Activated CD4-positive, alpha-beta memory T cell treated with anti-CD3 and anti-CD28 coated beads for 36 hours (primary cell): ENCODE measurements at regions not wholly inside any gene's neighbourhood (a gene's known extent, or its start where the extent isn't known, plus 50 kb on each side); places are given as distances from the start of the nearest gene placed in this dataset.

Experiments used
- CTCF ChIA-PET: fragments of 350-600 bp; sonication (Branson Sonifier 250); formaldehyde crosslinking; loops from one replicate; lab custom pipeline; 2021; ENCODE audit warnings: antibody characterized with exemption, inconsistent platforms; lab: Charles Lee
- POLR2A ChIA-PET: fragments of 350-600 bp; sonication (Branson Sonifier 250); formaldehyde crosslinking; loops from one replicate; lab custom pipeline; 2021; ENCODE audit warnings: antibody characterized with exemption; lab: Charles Lee
- DNase-seq: peaks from one replicate; pipeline ENCODE4 v3.0.0-alpha.2; 2020
- H3K27ac Mint-ChIP-seq: one replicate; pipeline ENCODE4 v1.8.0; 2021; ENCODE audit warnings: mixed read lengths
- H3K27me3 Mint-ChIP-seq: one replicate; pipeline ENCODE4 v1.8.0; 2021; ENCODE audit warnings: mixed read lengths
- H3K36me3 Mint-ChIP-seq: one replicate; pipeline ENCODE4 v1.8.0; 2021; ENCODE audit warnings: mixed read lengths
- H3K4me1 Mint-ChIP-seq: one replicate; pipeline ENCODE4 v1.8.0; 2021; ENCODE audit warnings: low read depth, mixed read lengths
- H3K4me3 Mint-ChIP-seq: one replicate; pipeline ENCODE4 v1.8.0; 2021; ENCODE audit warnings: mild to moderate bottlenecking, mixed read lengths
- H3K9me3 Mint-ChIP-seq: one replicate; pipeline ENCODE4 v1.8.0; 2021; ENCODE audit warnings: mixed read lengths
- intact Hi-C: fragments of 100-400 bp; cut with micrococcal nuclease; formaldehyde crosslinking; loops from one replicate; pipeline ENCODE4 v1.15.1; 2023

DNA sequence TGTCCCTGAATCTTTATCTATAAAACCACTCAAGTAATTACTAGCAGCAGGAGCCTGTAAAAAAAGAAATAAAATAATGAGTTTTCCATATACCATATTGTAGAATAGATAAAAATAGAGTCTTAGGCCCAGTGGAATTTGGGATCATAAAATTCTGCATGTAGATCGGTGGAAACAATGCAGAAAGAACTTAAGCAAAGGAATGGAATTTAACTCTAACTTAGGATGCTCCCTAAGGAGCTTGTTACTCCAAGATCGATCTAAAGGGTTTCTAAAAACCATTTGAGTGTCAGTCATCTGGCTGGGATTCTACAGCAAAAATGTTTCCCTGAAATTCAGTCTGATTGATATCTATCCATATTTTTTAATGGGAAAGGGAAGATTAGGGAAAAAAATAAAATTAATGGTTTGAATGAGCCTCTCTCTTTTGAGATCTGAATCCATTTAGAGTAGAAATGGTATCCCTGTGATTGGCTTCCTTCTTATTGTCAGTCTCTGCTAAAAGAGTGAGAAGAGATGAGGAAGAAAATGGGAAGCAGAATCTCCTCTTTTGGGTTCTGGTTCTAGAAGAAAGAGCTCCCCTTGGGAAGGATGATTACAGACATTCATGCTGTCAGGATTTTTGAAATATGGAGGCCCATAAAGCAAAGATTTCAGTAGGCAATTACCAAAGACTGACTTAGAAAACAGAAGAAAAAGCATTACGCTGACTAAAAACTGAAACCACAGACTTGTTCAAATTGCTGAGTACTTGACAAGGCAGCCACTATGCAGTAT, 564.3 kb upstream of the MARCKS start:
- Mint-ChIP-seq H3K27ac (no peak overlapping the region), H3K27me3 (peaks cover 4% of the 10 kb centered on the region), H3K9me3 (no peaks in the 10 kb centered on the region), H3K4me1 (no peaks in the 10 kb centered on the region), H3K36me3 (no peaks in the 10 kb centered on the region), H3K4me3 (no peak overlapping the region)
- CTCF ChIA-PET = no interaction called here
- POLR2A ChIA-PET = no interaction called here
- no peak for DNase-seq
- intact Hi-C loops = no loop called here

- POLR2A ChIA-PET = no interaction called here
Measured at GRCh38 chr6:113293423-113293740, 563.8 kb upstream of the MARCKS start.

GRCh38 chr6:113299531-113299930, 557.6 kb upstream of the MARCKS start:
- Mint-ChIP-seq H3K27ac (no peak overlapping the region), H3K9me3 (no peaks in the 10 kb centered on the region), H3K4me1 (no peaks in the 10 kb centered on the region), H3K27me3 (no peaks in the 10 kb centered on the region), H3K36me3 (no peaks in the 10 kb centered on the region), H3K4me3 (no peak overlapping the region)
- ChIA-PET CTCF (no interaction called here), POLR2A (no interaction called here)
- no peak for DNase-seq
- intact Hi-C loops = no loop called here

More at GRCh38 chr6:113293423-113293740, 563.8 kb upstream of the MARCKS start:
- DNase-seq = no peak
- H3K27me3 Mint-ChIP-seq = peaks cover 4% of the 10 kb centered on the region
- no peaks in the 10 kb centered on the region for H3K9me3 Mint-ChIP-seq
- H3K4me3 Mint-ChIP-seq = no peak overlapping the region
- H3K36me3 Mint-ChIP-seq = no peaks in the 10 kb centered on the region
- H3K27ac Mint-ChIP-seq = no peak overlapping the region
- intact Hi-C loops = no loop called here
- H3K4me1 Mint-ChIP-seq = no peaks in the 10 kb centered on the region
- CTCF ChIA-PET = no interaction called here

- Mint-ChIP-seq H3K4me1 (no peaks in the 10 kb centered on the region), H3K9me3 (no peaks in the 10 kb centered on the region)
- intact Hi-C loops = no loop called here
Measured at GRCh38 chr6:113301651-113302050, 555.5 kb upstream of the MARCKS start.

GRCh38 chr6:113304116-113304515, 553.0 kb upstream of the MARCKS start:
- Mint-ChIP-seq H3K9me3 (no peaks in the 10 kb centered on the region), H3K36me3 (no peaks in the 10 kb centered on the region), H3K27me3 (no peaks in the 10 kb centered on the region), H3K4me3 (no peak overlapping the region), H3K4me1 (no peaks in the 10 kb centered on the region), H3K27ac (no peak overlapping the region)
- DNase-seq = no peak
- intact Hi-C loops = no loop called here
- ChIA-PET POLR2A (no interaction called here), CTCF (interaction anchor here (0.6 to 1.0 kb wide), 3 partner anchors 239 to 555 kb away, joined by 3 to 5 read pairs (median 4); no protein-coding TSS in a partner anchor)

More at GRCh38 chr6:113301651-113302050, 555.5 kb upstream of the MARCKS start:
- no peak overlapping the region for H3K4me3 Mint-ChIP-seq
- no peaks in the 10 kb centered on the region for H3K27me3 Mint-ChIP-seq
- H3K27ac Mint-ChIP-seq = no peak overlapping the region
- ChIA-PET POLR2A (no interaction called here), CTCF (interaction anchor here (0.7 to 0.9 kb wide), 2 partner anchors 13 to 607 kb away, joined by 3 to 4 read pairs; no protein-coding TSS in a partner anchor)
- no peaks in the 10 kb centered on the region for H3K36me3 Mint-ChIP-seq
- DNase-seq = no peak

GRCh38 chr6:113306552-113307145, 550.5 kb upstream of the MARCKS start:
- ChIA-PET CTCF (interaction anchor here (0.6 to 4.1 kb wide), 17 partner anchors 10 to 1001 kb away, joined by 3 to 38 read pairs (median 4); no protein-coding TSS in a partner anchor), POLR2A (interaction anchor here (0.6 kb wide), 1 partner anchor 114 kb away, joined by 3 read pairs; no protein-coding TSS in a partner anchor)
- Mint-ChIP-seq H3K4me1 (no peaks in the 10 kb centered on the region), H3K4me3 (no peak overlapping the region), H3K36me3 (no peaks in the 10 kb centered on the region), H3K27ac (no peak overlapping the region), H3K9me3 (no peaks in the 10 kb centered on the region), H3K27me3 (no peaks in the 10 kb centered on the region)
- intact Hi-C loops = no loop called here
- DNase-seq = peak; percentile 60

GRCh38 chr6:113308266-113308665, 548.9 kb upstream of the MARCKS start:
- no peak for DNase-seq
- H3K4me1 Mint-ChIP-seq = no peaks in the 10 kb centered on the region
- intact Hi-C loops = no loop called here
- ChIA-PET CTCF (interaction anchor here (0.6 to 4.1 kb wide), 2 partner anchors 334 to 551 kb away, joined by 3 to 38 read pairs; no protein-coding TSS in a partner anchor), POLR2A (no interaction called here)
- H3K4me3 Mint-ChIP-seq = no peak overlapping the region
- H3K27me3 Mint-ChIP-seq = no peaks in the 10 kb centered on the region
- H3K9me3 Mint-ChIP-seq = no peaks in the 10 kb centered on the region
- no peaks in the 10 kb centered on the region for H3K36me3 Mint-ChIP-seq
- H3K27ac Mint-ChIP-seq = no peak overlapping the region

DNA sequence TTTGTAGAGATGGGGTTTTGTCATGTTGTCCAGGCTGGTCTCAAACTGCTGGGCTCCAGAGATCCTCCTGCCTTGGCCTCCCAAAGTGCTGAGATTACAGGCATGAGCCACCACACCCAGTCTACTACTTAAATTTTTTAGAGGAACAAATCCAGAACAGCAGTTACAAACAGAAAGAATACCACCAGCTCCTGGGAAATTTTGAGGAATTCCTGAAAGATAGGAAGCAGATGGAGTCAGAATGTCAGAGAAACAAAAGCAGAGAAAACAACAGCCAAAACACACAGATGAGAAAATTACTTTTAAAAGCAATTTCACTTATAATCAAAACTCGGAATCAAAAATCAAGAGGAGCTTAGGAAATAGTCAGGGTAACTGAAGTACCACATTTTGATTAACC, 543.3 kb upstream of the MARCKS start:
- Mint-ChIP-seq H3K9me3 (no peaks in the 10 kb centered on the region), H3K27ac (no peak overlapping the region)
- CTCF ChIA-PET = no interaction called here

GRCh38 chr6:113315165-113315564, 542.0 kb upstream of the MARCKS start:
- Mint-ChIP-seq H3K4me3 (no peak overlapping the region), H3K9me3 (no peaks in the 10 kb centered on the region), H3K4me1 (no peaks in the 10 kb centered on the region), H3K27ac (no peak overlapping the region), H3K36me3 (no peaks in the 10 kb centered on the region), H3K27me3 (no peaks in the 10 kb centered on the region)
- DNase-seq = no peak
- intact Hi-C loops = no loop called here
- CTCF ChIA-PET = no interaction called here
- POLR2A ChIA-PET = no interaction called here

More for the DNA sequence above, 543.3 kb upstream of the MARCKS start:
- Mint-ChIP-seq H3K36me3 (no peaks in the 10 kb centered on the region), H3K4me1 (no peaks in the 10 kb centered on the region), H3K4me3 (no peak overlapping the region), H3K27me3 (no peaks in the 10 kb centered on the region)
- intact Hi-C loops = no loop called here
- POLR2A ChIA-PET = no interaction called here
- DNase-seq = no peak

DNA sequence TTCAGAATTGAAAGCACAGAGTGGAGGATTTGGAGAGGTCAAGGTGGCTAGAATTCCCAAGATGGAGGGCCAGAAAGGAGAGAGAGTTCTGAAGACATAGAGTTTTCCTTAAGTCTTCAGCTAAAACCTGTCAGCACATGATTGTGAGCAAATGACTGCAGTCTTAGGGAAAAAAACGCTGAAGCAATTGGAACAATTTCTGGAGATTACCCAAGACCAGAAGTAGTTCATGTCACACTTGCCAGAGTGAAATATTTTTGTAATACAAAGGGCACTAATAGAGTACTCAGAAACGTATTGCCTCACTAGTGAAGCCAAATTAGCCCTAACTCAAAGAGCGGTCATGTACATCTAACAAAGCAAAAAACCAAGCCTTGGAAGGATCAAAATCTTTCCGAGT, 541.3 kb upstream of the MARCKS start:
- no peak for DNase-seq
- H3K9me3 Mint-ChIP-seq = no peaks in the 10 kb centered on the region
- H3K27ac Mint-ChIP-seq = no peak overlapping the region
- intact Hi-C loops = no loop called here
- CTCF ChIA-PET = no interaction called here
- H3K4me3 Mint-ChIP-seq = no peak overlapping the region
- H3K27me3 Mint-ChIP-seq = no peaks in the 10 kb centered on the region
- no peaks in the 10 kb centered on the region for H3K36me3 Mint-ChIP-seq
- POLR2A ChIA-PET = no interaction called here
- H3K4me1 Mint-ChIP-seq = no peaks in the 10 kb centered on the region

DNA sequence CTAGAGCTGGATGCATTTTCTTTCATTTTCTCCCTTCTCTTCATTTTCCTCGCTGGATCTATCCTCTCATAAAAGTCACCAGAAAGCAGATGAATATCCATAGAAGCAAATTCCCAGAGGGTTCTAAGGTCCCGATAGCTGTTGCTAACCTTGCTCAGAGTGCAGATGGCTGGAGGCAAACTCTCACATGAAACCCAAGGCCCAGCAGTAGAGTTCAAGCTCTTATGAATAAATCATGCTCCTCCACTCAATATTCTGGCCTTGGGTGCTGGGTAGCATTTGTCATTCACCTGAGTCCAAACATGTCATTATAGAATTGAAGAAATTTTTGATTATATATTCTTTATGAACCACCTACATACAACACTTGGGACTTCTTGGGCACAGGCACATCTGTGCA, 539.7 kb upstream of the MARCKS start:
- H3K9me3 Mint-ChIP-seq = no peaks in the 10 kb centered on the region
- no peak overlapping the region for H3K27ac Mint-ChIP-seq
- intact Hi-C loops = no loop called here
- CTCF ChIA-PET = interaction anchor here (1.8 kb wide), 1 partner anchor 11 kb away, joined by 10 read pairs; no protein-coding TSS in a partner anchor
- no peaks in the 10 kb centered on the region for H3K4me1 Mint-ChIP-seq
- POLR2A ChIA-PET = no interaction called here
- H3K36me3 Mint-ChIP-seq = no peaks in the 10 kb centered on the region
- H3K27me3 Mint-ChIP-seq = no peaks in the 10 kb centered on the region
- DNase-seq = no peak
- no peak overlapping the region for H3K4me3 Mint-ChIP-seq

- H3K36me3 Mint-ChIP-seq = no peaks in the 10 kb centered on the region
- H3K27me3 Mint-ChIP-seq = no peaks in the 10 kb centered on the region
- ChIA-PET POLR2A (no interaction called here), CTCF (interaction anchor here (1.8 kb wide), 1 partner anchor 12 kb away, joined by 10 read pairs; no protein-coding TSS in a partner anchor)
- no peak overlapping the region for H3K4me3 Mint-ChIP-seq
- no peaks in the 10 kb centered on the region for H3K9me3 Mint-ChIP-seq
- intact Hi-C loops = no loop called here
- H3K27ac Mint-ChIP-seq = no peak overlapping the region
- no peak for DNase-seq
- no peaks in the 10 kb centered on the region for H3K4me1 Mint-ChIP-seq
Measured at GRCh38 chr6:113317891-113318574, 539.1 kb upstream of the MARCKS start.
